ENCODE measurements at regions not wholly inside any gene's neighbourhood (a gene's known extent, or its start where the extent isn't known, plus 50 kb on each side); places are given as distances from the start of the nearest gene placed in this dataset.

GRCh38 chr7:156031679-156032478 lies 219.6 kb upstream of the SHH start:
- H3K9ac ChIP-seq (ENCODE audit: low read length): no peak overlapping the region
- H3K36me3 ChIP-seq (ENCODE audit: control insufficient read depth, insufficient read depth, low read length): no peaks in the 10 kb centered on the region
- H3K27me3 ChIP-seq (ENCODE audit: control insufficient read depth, insufficient read depth, low read length): no peaks in the 10 kb centered on the region
- no peak overlapping the region for H3K27ac ChIP-seq (ENCODE audit: low read depth, low read length)
- H3K4me1 ChIP-seq (ENCODE audit: control insufficient read depth, insufficient read depth, low read length): no peaks in the 10 kb centered on the region
- H3K4me3 ChIP-seq (ENCODE audit: low read length): no peak overlapping the region

DNA sequence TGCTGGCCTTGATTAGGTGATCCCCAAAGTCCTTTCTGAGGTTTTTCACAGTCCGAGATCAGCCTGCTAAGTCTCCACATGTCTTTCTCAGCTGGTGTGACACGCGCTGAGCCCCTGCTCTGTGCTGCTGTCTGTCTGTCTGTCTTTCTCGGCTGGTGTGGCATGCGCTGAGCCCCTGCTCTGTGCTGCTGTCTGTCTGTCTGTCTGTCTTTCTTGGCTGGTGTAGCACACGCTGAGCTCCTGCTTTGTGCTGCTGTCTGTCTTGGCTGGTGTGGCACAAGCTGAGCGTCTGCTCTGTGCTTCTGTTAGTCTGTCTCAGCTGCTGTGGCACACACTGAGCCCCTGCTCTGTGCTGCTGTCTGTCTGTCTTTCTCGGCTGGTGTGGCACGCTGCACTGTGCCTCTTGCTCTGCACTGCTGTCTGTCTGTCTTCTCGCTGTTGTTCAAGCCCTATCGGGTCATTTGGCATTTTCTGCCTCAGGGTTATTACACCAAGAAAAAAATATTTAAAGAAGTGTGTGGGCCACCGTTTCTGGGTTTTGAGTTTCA lies 217.3 kb upstream of the SHH start:
- Histone ChIP-seq H3K4me1 (ENCODE audit: control insufficient read depth, insufficient read depth, low read length) (no peaks in the 10 kb centered on the region), H3K27ac (ENCODE audit: low read depth, low read length) (no peak overlapping the region), H3K36me3 (ENCODE audit: control insufficient read depth, insufficient read depth, low read length) (no peaks in the 10 kb centered on the region), H3K4me3 (ENCODE audit: low read length) (no peak overlapping the region), H3K9ac (ENCODE audit: low read length) (no peak overlapping the region), H3K27me3 (ENCODE audit: control insufficient read depth, insufficient read depth, low read length) (no peaks in the 10 kb centered on the region)

- no peak overlapping the region for H3K27ac ChIP-seq (ENCODE audit: low read depth, low read length)
- H3K27me3 ChIP-seq (ENCODE audit: control insufficient read depth, insufficient read depth, low read length): no peaks in the 10 kb centered on the region
- H3K9ac ChIP-seq (ENCODE audit: low read length): no peak overlapping the region
- H3K4me3 ChIP-seq (ENCODE audit: low read length): no peak overlapping the region
- no peaks in the 10 kb centered on the region for H3K36me3 ChIP-seq (ENCODE audit: control insufficient read depth, insufficient read depth, low read length)
- no peaks in the 10 kb centered on the region for H3K4me1 ChIP-seq (ENCODE audit: control insufficient read depth, insufficient read depth, low read length)
Observed at GRCh38 chr7:156028521-156028920, 216.3 kb upstream of the SHH start.

GRCh38 chr7:156027821-156028220 lies 215.6 kb upstream of the SHH start:
- H3K4me1 ChIP-seq (ENCODE audit: control insufficient read depth, insufficient read depth, low read length): no peaks in the 10 kb centered on the region
- no peaks in the 10 kb centered on the region for H3K36me3 ChIP-seq (ENCODE audit: control insufficient read depth, insufficient read depth, low read length)
- no peaks in the 10 kb centered on the region for H3K27me3 ChIP-seq (ENCODE audit: control insufficient read depth, insufficient read depth, low read length)
- no peak overlapping the region for H3K9ac ChIP-seq (ENCODE audit: low read length)
- H3K4me3 ChIP-seq (ENCODE audit: low read length): no peak overlapping the region
- no peak overlapping the region for H3K27ac ChIP-seq (ENCODE audit: low read depth, low read length)

- Histone ChIP-seq H3K27ac (ENCODE audit: low read depth, low read length) (no peak overlapping the region), H3K4me3 (ENCODE audit: low read length) (no peak overlapping the region)
Observed at GRCh38 chr7:156026603-156027002, 214.3 kb upstream of the SHH start.

GRCh38 chr7:156026076-156026600 lies 213.9 kb upstream of the SHH start:
- H3K4me3 ChIP-seq (ENCODE audit: low read length): no peak overlapping the region
- no peaks in the 10 kb centered on the region for H3K36me3 ChIP-seq (ENCODE audit: control insufficient read depth, insufficient read depth, low read length)
- no peak overlapping the region for H3K27ac ChIP-seq (ENCODE audit: low read depth, low read length)
- H3K4me1 ChIP-seq (ENCODE audit: control insufficient read depth, insufficient read depth, low read length): no peaks in the 10 kb centered on the region
- no peak overlapping the region for H3K9ac ChIP-seq (ENCODE audit: low read length)
- no peaks in the 10 kb centered on the region for H3K27me3 ChIP-seq (ENCODE audit: control insufficient read depth, insufficient read depth, low read length)

More at GRCh38 chr7:156026603-156027002, 214.3 kb upstream of the SHH start:
- H3K36me3 ChIP-seq (ENCODE audit: control insufficient read depth, insufficient read depth, low read length): no peaks in the 10 kb centered on the region
- H3K27me3 ChIP-seq (ENCODE audit: control insufficient read depth, insufficient read depth, low read length): no peaks in the 10 kb centered on the region
- H3K4me1 ChIP-seq (ENCODE audit: control insufficient read depth, insufficient read depth, low read length): no peaks in the 10 kb centered on the region
- no peak overlapping the region for H3K9ac ChIP-seq (ENCODE audit: low read length)

GRCh38 chr7:156025675-156026074 lies 213.4 kb upstream of the SHH start:
- Histone ChIP-seq H3K27me3 (ENCODE audit: control insufficient read depth, insufficient read depth, low read length) (no peaks in the 10 kb centered on the region), H3K9ac (ENCODE audit: low read length) (no peak overlapping the region), H3K27ac (ENCODE audit: low read depth, low read length) (no peak overlapping the region), H3K4me3 (ENCODE audit: low read length) (no peak overlapping the region), H3K36me3 (ENCODE audit: control insufficient read depth, insufficient read depth, low read length) (no peaks in the 10 kb centered on the region), H3K4me1 (ENCODE audit: control insufficient read depth, insufficient read depth, low read length) (no peaks in the 10 kb centered on the region)

GRCh38 chr7:156024201-156024600 lies 211.9 kb upstream of the SHH start:
- Histone ChIP-seq H3K4me1 (ENCODE audit: control insufficient read depth, insufficient read depth, low read length) (no peaks in the 10 kb centered on the region), H3K9ac (ENCODE audit: low read length) (no peak overlapping the region), H3K27me3 (ENCODE audit: control insufficient read depth, insufficient read depth, low read length) (no peaks in the 10 kb centered on the region), H3K36me3 (ENCODE audit: control insufficient read depth, insufficient read depth, low read length) (no peaks in the 10 kb centered on the region), H3K27ac (ENCODE audit: low read depth, low read length) (no peak overlapping the region), H3K4me3 (ENCODE audit: low read length) (no peak overlapping the region)

GRCh38 chr7:156022483-156023459 lies 210.5 kb upstream of the SHH start:
- no peaks in the 10 kb centered on the region for H3K36me3 ChIP-seq (ENCODE audit: control insufficient read depth, insufficient read depth, low read length)
- no peak overlapping the region for H3K4me3 ChIP-seq (ENCODE audit: low read length)
- H3K27me3 ChIP-seq (ENCODE audit: control insufficient read depth, insufficient read depth, low read length): no peaks in the 10 kb centered on the region
- H3K9ac ChIP-seq (ENCODE audit: low read length): no peak overlapping the region
- H3K4me1 ChIP-seq (ENCODE audit: control insufficient read depth, insufficient read depth, low read length): no peaks in the 10 kb centered on the region
- H3K27ac ChIP-seq (ENCODE audit: low read depth, low read length): no peak overlapping the region

GRCh38 chr7:156021471-156021870 lies 209.2 kb upstream of the SHH start:
- Histone ChIP-seq H3K36me3 (ENCODE audit: control insufficient read depth, insufficient read depth, low read length) (no peaks in the 10 kb centered on the region), H3K27ac (ENCODE audit: low read depth, low read length) (no peak overlapping the region), H3K9ac (ENCODE audit: low read length) (no peak overlapping the region), H3K4me1 (ENCODE audit: control insufficient read depth, insufficient read depth, low read length) (no peaks in the 10 kb centered on the region), H3K27me3 (ENCODE audit: control insufficient read depth, insufficient read depth, low read length) (no peaks in the 10 kb centered on the region), H3K4me3 (ENCODE audit: low read length) (no peak overlapping the region)

GRCh38 chr7:156020566-156020965 lies 208.3 kb upstream of the SHH start:
- no peak overlapping the region for H3K9ac ChIP-seq (ENCODE audit: low read length)
- H3K4me3 ChIP-seq (ENCODE audit: low read length): no peak overlapping the region
- H3K36me3 ChIP-seq (ENCODE audit: control insufficient read depth, insufficient read depth, low read length): no peaks in the 10 kb centered on the region
- no peaks in the 10 kb centered on the region for H3K4me1 ChIP-seq (ENCODE audit: control insufficient read depth, insufficient read depth, low read length)
- no peaks in the 10 kb centered on the region for H3K27me3 ChIP-seq (ENCODE audit: control insufficient read depth, insufficient read depth, low read length)
- no peak overlapping the region for H3K27ac ChIP-seq (ENCODE audit: low read depth, low read length)

Data from rectal smooth muscle tissue (tissue), 1 donor.